Activated naive CD8-positive, alpha-beta T cell treated with anti-CD3 and anti-CD28 coated beads, Interleukin-2, amount 50 U/mL, for 24 hours (primary cell): ENCODE measurements at regions not wholly inside any gene's neighbourhood (a gene's known extent, or its start where the extent isn't known, plus 50 kb on each side); places are given as distances from the start of the nearest gene placed in this dataset.
"Not testable (repeated sequence)": the region's sequence is repeated elsewhere in the genome, so short reads cannot be mapped to it uniquely, and the experiment has no call there.

Experiments
- ATAC-seq: fragments of 150-1000 bp; cut with Tn5 transposase; one replicate; pipeline ENCODE4 v1.10.0; 2021
- DNase-seq: peaks from one replicate; pipeline ENCODE4 v3.0.0; 2021
- H3K27ac Mint-ChIP-seq: one replicate; pipeline ENCODE4 v1.8.0; 2021; ENCODE audit warnings: mild to moderate bottlenecking, mixed read lengths
- H3K27me3 Mint-ChIP-seq: one replicate; pipeline ENCODE4 v1.8.0; 2021; ENCODE audit warnings: mixed read lengths
- H3K36me3 Mint-ChIP-seq: one replicate; pipeline ENCODE4 v1.8.0; 2021; ENCODE audit warnings: low read depth, mixed read lengths
- H3K4me1 Mint-ChIP-seq: one replicate; pipeline ENCODE4 v1.8.0; 2021; ENCODE audit warnings: mixed read lengths
- H3K4me3 Mint-ChIP-seq: one replicate; pipeline ENCODE4 v1.8.0; 2021; ENCODE audit warnings: mild to moderate bottlenecking, moderate library complexity, mixed read lengths
- H3K9me3 Mint-ChIP-seq: one replicate; pipeline ENCODE4 v1.8.0; 2021; ENCODE audit warnings: mixed read lengths

GRCh38 chr10:8331387-8331786 is 276.9 kb downstream of the GATA3 start:
- Mint-ChIP-seq H3K4me3 (peak overlapping the region; percentile 69), H3K27ac (peak overlapping the region; percentile 77), H3K9me3 (no peaks in the 10 kb centered on the region), H3K27me3 (peaks cover 2% of the 10 kb centered on the region), H3K4me1 (peaks cover 46% of the 10 kb centered on the region), H3K36me3 (no peaks in the 10 kb centered on the region)
- DNase-seq (peak; percentile 16), ATAC-seq (no peak)

- Mint-ChIP-seq H3K9me3 (no peaks in the 10 kb centered on the region), H3K36me3 (no peaks in the 10 kb centered on the region), H3K4me3 (peak overlapping the region; percentile 69), H3K4me1 (peaks cover 43% of the 10 kb centered on the region), H3K27ac (peak overlapping the region; percentile 77), H3K27me3 (no peaks in the 10 kb centered on the region)
- peak; percentile 77 for DNase-seq
- peak; percentile 97 for ATAC-seq
These were observed 277.6 kb downstream of the GATA3 start for GRCh38 chr10:8331896-8332729.

GRCh38 chr10:8332730-8333111 is 278.2 kb downstream of the GATA3 start:
- ATAC-seq: no peak
- H3K36me3 Mint-ChIP-seq: no peaks in the 10 kb centered on the region
- H3K27me3 Mint-ChIP-seq: no peaks in the 10 kb centered on the region
- peaks cover 45% of the 10 kb centered on the region for H3K4me1 Mint-ChIP-seq
- H3K27ac Mint-ChIP-seq: peak overlapping the region; percentile 77
- no peak for DNase-seq
- peak overlapping the region; percentile 69 for H3K4me3 Mint-ChIP-seq
- no peaks in the 10 kb centered on the region for H3K9me3 Mint-ChIP-seq

GRCh38 chr10:8334631-8335030 is 280.1 kb downstream of the GATA3 start:
- Mint-ChIP-seq H3K4me3 (no peak overlapping the region), H3K36me3 (no peaks in the 10 kb centered on the region), H3K27me3 (no peaks in the 10 kb centered on the region), H3K27ac (no peak overlapping the region), H3K9me3 (no peaks in the 10 kb centered on the region), H3K4me1 (peaks cover 48% of the 10 kb centered on the region)
- ATAC-seq: no peak
- DNase-seq: no peak

- Mint-ChIP-seq H3K27me3 (peaks cover 1% of the 10 kb centered on the region), H3K36me3 (no peaks in the 10 kb centered on the region), H3K27ac (no peak overlapping the region), H3K4me1 (peaks cover 28% of the 10 kb centered on the region), H3K9me3 (peaks cover 8% of the 10 kb centered on the region), H3K4me3 (no peak overlapping the region)
- no peak for DNase-seq
- no peak for ATAC-seq
These were observed 282.3 kb downstream of the GATA3 start for GRCh38 chr10:8336629-8337331.

GRCh38 chr10:8337332-8337651 is 282.8 kb downstream of the GATA3 start:
- Mint-ChIP-seq H3K36me3 (no peaks in the 10 kb centered on the region), H3K9me3 (peaks cover 8% of the 10 kb centered on the region), H3K27ac (no peak overlapping the region), H3K4me1 (peaks cover 24% of the 10 kb centered on the region), H3K27me3 (peaks cover 1% of the 10 kb centered on the region), H3K4me3 (no peak overlapping the region)
- ATAC-seq (no peak), DNase-seq (no peak)

- H3K9me3 Mint-ChIP-seq: peaks cover 8% of the 10 kb centered on the region
- peak; percentile 80 for ATAC-seq
- H3K4me3 Mint-ChIP-seq: peak overlapping the region; percentile 10
- peaks cover 16% of the 10 kb centered on the region for H3K4me1 Mint-ChIP-seq
- peaks cover 1% of the 10 kb centered on the region for H3K27me3 Mint-ChIP-seq
- no peak for DNase-seq
- H3K27ac Mint-ChIP-seq: peak overlapping the region; percentile 37
- no peaks in the 10 kb centered on the region for H3K36me3 Mint-ChIP-seq
These were observed 283.8 kb downstream of the GATA3 start for GRCh38 chr10:8338177-8338766.

- no peak for DNase-seq
- H3K27ac Mint-ChIP-seq: no peak overlapping the region
- H3K36me3 Mint-ChIP-seq: no peaks in the 10 kb centered on the region
- ATAC-seq: no peak
- H3K27me3 Mint-ChIP-seq: peaks cover 1% of the 10 kb centered on the region
- no peak overlapping the region for H3K4me3 Mint-ChIP-seq
- H3K4me1 Mint-ChIP-seq: peaks cover 2% of the 10 kb centered on the region
- H3K9me3 Mint-ChIP-seq: peaks cover 13% of the 10 kb centered on the region
These were observed 290.3 kb downstream of the GATA3 start for GRCh38 chr10:8344756-8345155.

GRCh38 chr10:8346861-8347260 is 292.4 kb downstream of the GATA3 start:
- DNase-seq (no peak), ATAC-seq (no peak)
- no peaks in the 10 kb centered on the region for H3K27me3 Mint-ChIP-seq
- H3K36me3 Mint-ChIP-seq: no peaks in the 10 kb centered on the region
- H3K4me1 Mint-ChIP-seq: peaks cover 9% of the 10 kb centered on the region
- no peak overlapping the region for H3K4me3 Mint-ChIP-seq
- H3K9me3 Mint-ChIP-seq: peaks cover 5% of the 10 kb centered on the region
- no peak overlapping the region for H3K27ac Mint-ChIP-seq

GRCh38 chr10:8347614-8348013 is 293.1 kb downstream of the GATA3 start:
- not testable (repeated sequence) for DNase-seq, H3K4me3 Mint-ChIP-seq, H3K36me3 Mint-ChIP-seq, H3K27ac Mint-ChIP-seq, ATAC-seq, H3K27me3 Mint-ChIP-seq, H3K9me3 Mint-ChIP-seq
- H3K4me1 Mint-ChIP-seq: peaks cover 12% of the 10 kb centered on the region

GRCh38 chr10:8349610-8350249 is 295.2 kb downstream of the GATA3 start:
- H3K4me1 Mint-ChIP-seq: peaks cover 14% of the 10 kb centered on the region
- peak overlapping the region; percentile 49 for H3K27ac Mint-ChIP-seq
- H3K36me3 Mint-ChIP-seq: no peaks in the 10 kb centered on the region
- ATAC-seq (no peak), DNase-seq (no peak)
- no peaks in the 10 kb centered on the region for H3K9me3 Mint-ChIP-seq
- no peak overlapping the region for H3K4me3 Mint-ChIP-seq
- no peaks in the 10 kb centered on the region for H3K27me3 Mint-ChIP-seq

GRCh38 chr10:8350250-8350967 is 295.9 kb downstream of the GATA3 start:
- H3K27ac Mint-ChIP-seq: peak overlapping the region; percentile 49

GRCh38 chr10:8352171-8353075 is 297.9 kb downstream of the GATA3 start:
- ATAC-seq (no peak), DNase-seq (no peak)
- Mint-ChIP-seq H3K27ac (no peak overlapping the region), H3K27me3 (peaks cover 7% of the 10 kb centered on the region), H3K4me1 (peaks cover 23% of the 10 kb centered on the region), H3K9me3 (no peaks in the 10 kb centered on the region), H3K36me3 (no peaks in the 10 kb centered on the region), H3K4me3 (no peak overlapping the region)

More at GRCh38 chr10:8350250-8350967, 295.9 kb downstream of the GATA3 start:
- ATAC-seq (peak; percentile 33), DNase-seq (no peak)
- Mint-ChIP-seq H3K9me3 (no peaks in the 10 kb centered on the region), H3K36me3 (no peaks in the 10 kb centered on the region), H3K4me1 (peaks cover 14% of the 10 kb centered on the region), H3K27me3 (no peaks in the 10 kb centered on the region), H3K4me3 (no peak overlapping the region)
